ENCODE measurements at regions not wholly inside any gene's neighbourhood (a gene's known extent, or its start where the extent isn't known, plus 50 kb on each side); places are given as distances from the start of the nearest gene placed in this dataset.

DNA sequence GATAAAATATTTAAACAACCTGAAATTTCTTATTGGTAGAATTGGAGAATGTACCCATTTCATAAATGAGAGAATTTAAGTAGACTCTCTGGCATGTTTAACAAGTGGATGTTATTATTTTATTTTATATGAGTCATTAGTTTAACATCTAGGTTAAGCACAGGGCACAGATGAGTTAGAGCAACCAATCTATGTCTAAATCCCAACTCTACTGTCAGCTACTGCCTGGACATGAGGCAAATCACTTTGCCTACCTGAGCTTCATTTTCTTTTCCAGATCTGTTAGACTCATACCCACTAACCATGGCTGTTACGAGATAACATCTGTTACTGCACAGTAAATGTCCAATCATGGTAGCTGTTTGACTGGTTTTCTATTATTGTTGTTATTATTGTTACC lies 251.1 kb downstream of the INHBA start:
- Histone ChIP-seq H3K9me3 (no peaks in the 10 kb centered on the region), H3K27me3 (no peaks in the 10 kb centered on the region), H3K4me1 (peaks cover 0 to 7% of the 10 kb centered on the region in 2 donors), H3K4me3 (no peak overlapping the region), H3K27ac (no peak overlapping the region), H3K36me3 (no peaks in the 10 kb centered on the region)
- TF ChIP-seq, protein P1, sequence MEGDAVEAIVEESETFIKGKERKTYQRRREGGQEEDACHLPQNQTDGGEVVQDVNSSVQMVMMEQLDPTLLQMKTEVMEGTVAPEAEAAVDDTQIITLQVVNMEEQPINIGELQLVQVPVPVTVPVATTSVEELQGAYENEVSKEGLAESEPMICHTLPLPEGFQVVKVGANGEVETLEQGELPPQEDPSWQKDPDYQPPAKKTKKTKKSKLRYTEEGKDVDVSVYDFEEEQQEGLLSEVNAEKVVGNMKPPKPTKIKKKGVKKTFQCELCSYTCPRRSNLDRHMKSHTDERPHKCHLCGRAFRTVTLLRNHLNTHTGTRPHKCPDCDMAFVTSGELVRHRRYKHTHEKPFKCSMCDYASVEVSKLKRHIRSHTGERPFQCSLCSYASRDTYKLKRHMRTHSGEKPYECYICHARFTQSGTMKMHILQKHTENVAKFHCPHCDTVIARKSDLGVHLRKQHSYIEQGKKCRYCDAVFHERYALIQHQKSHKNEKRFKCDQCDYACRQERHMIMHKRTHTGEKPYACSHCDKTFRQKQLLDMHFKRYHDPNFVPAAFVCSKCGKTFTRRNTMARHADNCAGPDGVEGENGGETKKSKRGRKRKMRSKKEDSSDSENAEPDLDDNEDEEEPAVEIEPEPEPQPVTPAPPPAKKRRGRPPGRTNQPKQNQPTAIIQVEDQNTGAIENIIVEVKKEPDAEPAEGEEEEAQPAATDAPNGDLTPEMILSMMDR (IDR thresholded peaks at IDR 0.05): no peak
- no peak for DNase-seq (ENCODE audit: low spot score)

DNA sequence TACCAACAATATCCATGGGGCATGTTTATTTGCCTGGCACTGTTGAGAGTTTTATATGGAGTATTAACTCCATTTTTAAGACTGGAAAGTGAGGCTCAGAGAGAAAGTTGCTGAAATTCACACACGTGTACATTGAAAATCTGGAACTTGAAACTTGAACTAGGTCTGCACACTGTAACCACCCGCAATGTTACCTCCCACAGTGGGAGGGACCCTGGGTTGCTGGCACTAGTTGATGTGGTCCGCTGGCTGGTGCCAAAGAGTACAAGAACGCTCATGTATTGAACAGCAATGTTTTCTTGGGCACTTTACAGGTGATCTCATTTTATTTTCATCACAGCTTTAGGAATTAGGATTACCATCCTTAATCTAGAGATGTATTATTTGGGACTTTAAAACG lies 253.2 kb downstream of the INHBA start:
- TF ChIP-seq, protein P1 (IDR thresholded peaks at IDR 0.05): no peak
- Histone ChIP-seq H3K4me3 (no peak overlapping the region), H3K27me3 (no peaks in the 10 kb centered on the region), H3K36me3 (no peaks in the 10 kb centered on the region), H3K27ac (no peak overlapping the region), H3K9me3 (no peaks in the 10 kb centered on the region), H3K4me1 (peaks cover 0 to 7% of the 10 kb centered on the region in 2 donors)
- DNase-seq (ENCODE audit: low spot score): no peak

DNA sequence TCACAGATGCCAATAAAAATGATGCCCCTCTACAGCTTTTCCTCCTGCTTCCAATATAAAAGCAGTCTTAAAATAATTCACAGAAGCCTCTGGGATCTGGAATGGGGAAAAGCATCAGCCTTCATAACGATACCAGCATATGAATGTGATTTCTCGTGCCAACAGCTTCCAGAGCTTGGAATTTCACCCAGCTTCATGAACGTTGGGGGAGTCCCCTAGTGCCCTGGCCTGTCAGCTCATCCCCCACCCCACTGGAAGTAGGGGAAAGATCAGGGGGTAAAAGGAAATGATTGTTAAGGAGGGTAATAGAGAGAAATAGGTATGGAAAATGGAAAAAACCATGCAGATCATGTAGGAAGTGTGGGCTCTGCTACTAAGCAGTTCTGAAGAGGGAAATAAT lies 253.6 kb downstream of the INHBA start:
- Histone ChIP-seq H3K36me3 (no peaks in the 10 kb centered on the region), H3K27me3 (no peaks in the 10 kb centered on the region), H3K4me3 (no peak overlapping the region), H3K9me3 (no peaks in the 10 kb centered on the region), H3K27ac (no peak overlapping the region), H3K4me1 (peaks cover 0 to 7% of the 10 kb centered on the region in 2 donors)
- TF ChIP-seq, protein P1 (IDR thresholded peaks at IDR 0.05): no peak
- DNase-seq (ENCODE audit: low spot score): no peak

DNA sequence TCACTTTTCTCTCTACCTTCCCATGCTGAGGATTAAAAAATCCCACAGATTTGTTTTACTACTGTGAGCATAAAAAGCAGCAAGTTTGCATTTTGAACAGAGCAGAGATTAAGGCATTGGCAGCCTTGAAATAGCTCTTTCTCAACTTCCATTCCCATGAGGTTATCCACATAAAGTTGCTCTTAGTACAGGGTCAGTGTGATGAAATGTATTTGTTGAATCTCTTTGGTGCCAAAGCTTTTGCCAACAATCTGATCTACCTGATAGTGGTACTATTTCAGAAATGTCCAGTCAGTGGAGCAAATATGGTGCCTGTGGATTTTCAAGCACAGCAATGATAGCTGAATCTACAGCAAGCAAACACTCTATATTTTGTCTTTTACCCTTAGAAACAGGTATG lies 254.8 kb downstream of the INHBA start:
- Histone ChIP-seq H3K9me3 (no peaks in the 10 kb centered on the region), H3K4me3 (no peak overlapping the region), H3K36me3 (no peaks in the 10 kb centered on the region), H3K4me1 (peaks cover 0 to 7% of the 10 kb centered on the region in 2 donors), H3K27me3 (no peaks in the 10 kb centered on the region), H3K27ac (peak overlapping the region in 1 of 2 donors; percentile 5)
- DNase-seq (ENCODE audit: low spot score): no peak
- TF ChIP-seq, protein P1 (IDR thresholded peaks at IDR 0.05): no peak

DNA sequence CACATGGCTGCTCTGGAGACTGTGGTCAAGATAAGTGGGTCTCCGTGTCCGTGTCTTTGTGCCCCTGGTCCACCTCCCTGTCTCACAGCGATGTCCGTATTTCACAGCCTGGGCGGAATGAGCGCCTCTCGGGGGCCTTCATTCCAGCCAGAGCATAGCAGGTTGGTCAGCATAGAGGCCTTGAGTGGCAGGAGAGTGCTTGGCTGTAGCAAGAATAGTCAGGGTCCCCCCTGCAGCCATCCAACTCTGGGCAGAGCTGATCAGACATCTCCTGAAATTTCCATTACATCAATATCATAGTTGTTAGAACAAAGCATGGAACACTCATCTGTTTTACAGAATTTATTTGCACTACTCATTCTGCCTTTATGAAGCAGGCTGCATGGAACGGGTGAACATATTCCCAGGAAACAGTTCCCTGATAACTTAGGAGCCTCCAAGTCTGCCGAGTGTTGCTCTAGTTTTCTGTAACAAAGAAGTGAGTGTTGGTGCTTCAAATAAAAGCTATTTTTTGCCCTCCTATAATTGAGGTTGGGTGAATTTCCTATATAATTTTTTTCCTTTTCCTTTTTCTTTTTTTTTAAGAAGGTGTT lies 255.3 kb downstream of the INHBA start:
- no peaks in the 10 kb centered on the region for H3K36me3 ChIP-seq
- H3K4me1 ChIP-seq: peaks cover 0 to 7% of the 10 kb centered on the region in 2 donors
- DNase-seq (ENCODE audit: low spot score): no peak
- TF ChIP-seq, protein P1 (IDR thresholded peaks at IDR 0.05): no peak
- no peaks in the 10 kb centered on the region for H3K27me3 ChIP-seq
- peak overlapping the region in 1 of 2 donors; percentile 5 for H3K27ac ChIP-seq
- no peaks in the 10 kb centered on the region for H3K9me3 ChIP-seq
- H3K4me3 ChIP-seq: no peak overlapping the region
